ENCODE measurements at regions not wholly inside any gene's neighbourhood (a gene's known extent, or its start where the extent isn't known, plus 50 kb on each side); places are given as distances from the start of the nearest gene placed in this dataset.

GRCh38 chr5:15206133-15206532 is 293.8 kb upstream of the FBXL7 start:
- DNase-seq (ENCODE audit: low read depth, low spot score), result no peak

DNA sequence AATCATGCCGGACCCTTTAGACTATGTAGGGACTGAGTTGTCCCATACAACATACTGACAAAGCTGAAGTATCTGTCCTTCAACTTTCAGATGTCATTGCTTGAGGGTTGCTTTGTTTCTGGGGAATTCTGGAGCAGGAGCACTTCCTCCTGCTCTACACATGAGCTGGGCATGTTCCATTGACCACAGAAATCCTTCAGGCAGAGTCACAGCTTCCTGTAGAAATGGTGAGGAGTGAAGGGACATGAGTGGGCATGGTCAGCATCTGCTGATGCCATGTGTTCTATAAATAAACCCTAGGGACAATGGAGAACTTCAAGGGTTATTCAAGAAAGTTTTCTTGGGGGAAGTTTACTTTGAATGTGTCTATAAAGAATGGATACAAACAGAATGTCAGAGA is 296.6 kb upstream of the FBXL7 start:
- no peak for DNase-seq (ENCODE audit: low read depth, low spot score)

DNA sequence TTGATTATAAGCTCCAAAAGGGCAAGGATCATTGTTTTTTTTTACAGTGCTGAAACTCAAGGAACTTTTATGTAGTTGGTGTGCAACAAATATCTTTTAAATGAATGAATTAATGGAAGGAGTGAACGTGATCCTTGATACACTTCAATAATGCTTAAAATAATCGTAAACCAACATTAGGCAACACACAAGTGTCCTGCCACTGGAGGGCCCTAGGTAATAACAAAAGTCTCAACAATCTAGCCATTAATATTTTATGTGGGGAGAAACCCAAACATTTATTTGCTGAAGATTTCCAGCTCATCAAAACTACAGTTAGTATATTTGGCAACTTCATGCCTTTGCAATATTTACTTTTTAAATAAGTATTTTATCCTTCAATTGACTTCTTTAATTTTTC is 309.0 kb upstream of the FBXL7 start:
- no peak for DNase-seq (ENCODE audit: low read depth, low spot score)

DNA sequence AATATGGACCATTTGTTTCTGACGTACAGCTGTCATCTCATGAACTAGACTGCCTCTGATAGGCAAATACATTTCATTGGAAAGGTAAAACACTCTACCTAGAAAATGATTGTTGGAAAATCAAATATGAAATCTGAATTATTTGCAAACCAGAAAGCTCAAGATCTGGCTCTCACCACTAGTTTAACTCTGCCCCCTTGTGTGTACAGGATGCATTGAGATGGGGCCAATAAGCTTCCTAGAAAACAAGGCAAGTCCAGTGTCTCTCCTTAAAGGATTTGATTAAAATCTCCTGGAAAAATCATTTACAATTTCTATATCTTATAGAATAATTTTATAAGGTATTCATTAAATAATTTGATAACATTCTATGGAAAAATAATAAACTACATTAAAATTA is 311.9 kb upstream of the ANKH start:
- no peak for DNase-seq (ENCODE audit: low read depth, low spot score)

DNA sequence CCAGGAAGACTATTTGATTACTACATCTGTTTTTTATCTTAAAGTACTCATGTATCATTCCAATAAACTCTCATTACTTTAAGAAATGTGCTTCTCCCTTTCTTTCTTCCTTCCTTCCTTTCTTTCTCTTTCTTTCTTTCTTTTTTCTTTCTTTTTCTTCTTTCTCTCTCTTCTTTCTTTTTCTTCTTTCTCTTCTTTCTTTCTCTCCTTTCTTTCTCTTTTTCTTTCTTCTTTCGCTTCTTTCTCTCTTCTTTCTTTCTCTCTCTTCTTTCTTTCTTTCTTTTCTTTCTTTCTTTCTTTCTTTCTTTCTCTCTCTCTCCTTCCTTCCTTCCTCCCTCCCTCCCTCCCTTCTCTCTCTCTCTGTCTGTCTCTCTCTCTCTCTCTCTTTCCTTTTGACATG is 298.6 kb upstream of the ANKH start:
- DNase-seq (ENCODE audit: low read depth, low spot score), result no peak

GRCh38 chr5:15168358-15168757 is 296.8 kb upstream of the ANKH start:
- no peak for DNase-seq (ENCODE audit: low read depth, low spot score)

- no peak for DNase-seq (ENCODE audit: low read depth, low spot score)
These were observed 288.5 kb upstream of the ANKH start for GRCh38 chr5:15160091-15160490.

DNA sequence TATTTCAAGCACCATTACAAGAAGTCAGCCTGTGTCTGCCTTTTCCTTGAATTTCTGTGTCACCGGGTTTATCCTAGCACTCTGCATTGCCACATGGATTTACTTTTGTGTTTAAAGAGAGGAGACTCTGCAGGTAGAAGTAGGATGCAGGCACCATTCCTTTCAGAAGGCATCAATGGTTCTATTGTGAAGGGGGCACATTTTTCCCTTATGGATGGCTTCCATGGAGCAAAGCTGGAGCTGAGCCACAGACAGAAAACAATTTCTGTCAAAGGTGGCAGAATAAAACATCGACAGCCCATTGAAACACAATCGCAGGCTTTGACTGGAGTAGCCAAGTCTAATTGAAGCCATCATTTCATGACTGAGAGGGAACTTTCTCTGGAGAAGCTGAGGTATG is 288.0 kb upstream of the ANKH start:
- DNase-seq (ENCODE audit: low read depth, low spot score), result no peak

DNA sequence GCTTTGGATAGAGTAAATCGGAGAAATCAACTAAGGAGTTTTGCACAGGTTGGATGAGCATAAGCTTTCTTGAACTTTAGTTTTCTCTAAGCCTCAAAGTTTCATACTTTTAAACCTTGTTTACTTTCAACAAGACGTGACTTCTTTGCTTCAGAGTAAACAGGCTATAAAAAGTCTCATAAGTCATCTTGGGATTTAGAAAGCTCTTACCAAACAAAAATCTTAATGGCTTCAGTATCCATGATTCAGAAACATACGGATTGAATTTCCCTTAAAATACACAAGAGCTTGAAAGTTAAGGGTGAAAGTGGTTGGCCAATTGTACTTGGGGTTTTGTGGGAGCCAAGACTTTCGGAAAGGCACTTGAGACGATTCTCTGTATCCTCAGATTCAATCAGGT is 270.9 kb upstream of the ANKH start:
- DNase-seq (ENCODE audit: low read depth, low spot score), result no peak

GRCh38 chr5:15137414-15137813 is 265.8 kb upstream of the ANKH start:
- DNase-seq (ENCODE audit: low read depth, low spot score), result no peak

- DNase-seq (ENCODE audit: low read depth, low spot score), result no peak
These were observed 264.1 kb upstream of the ANKH start for GRCh38 chr5:15135661-15136060.

- DNase-seq (ENCODE audit: low read depth, low spot score), result no peak
These were observed 261.9 kb upstream of the ANKH start for GRCh38 chr5:15133456-15133965.

DNA sequence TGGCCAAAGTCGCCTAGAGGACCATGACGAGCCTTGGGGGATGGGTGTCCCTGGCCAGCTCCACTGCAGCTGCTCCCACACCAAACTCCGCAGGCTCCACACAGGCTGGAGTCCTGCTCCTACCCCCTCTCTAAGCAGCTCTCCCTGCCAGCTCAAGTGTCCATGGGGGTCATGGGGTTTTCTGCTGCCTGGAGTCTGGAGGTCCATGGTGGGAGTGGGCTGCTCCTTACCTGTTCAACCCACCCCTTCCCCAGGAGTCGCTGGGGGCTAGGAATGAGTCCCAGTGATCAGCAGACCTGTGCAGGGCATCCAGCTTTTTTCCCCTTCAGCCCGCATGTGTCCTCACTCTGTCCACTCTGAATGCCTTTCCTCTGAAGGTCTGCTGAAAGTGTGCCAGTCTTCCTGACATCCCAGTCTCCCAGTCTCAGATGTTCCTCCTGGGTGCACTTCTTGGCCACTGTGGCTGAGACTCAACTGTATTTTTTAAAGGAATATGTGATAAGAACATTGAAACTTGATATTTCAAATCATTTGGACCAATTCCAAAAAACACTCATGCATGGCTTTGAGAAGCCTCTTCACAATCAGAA is 261.3 kb upstream of the ANKH start:
- no peak for DNase-seq (ENCODE audit: low read depth, low spot score)

- no peak for DNase-seq (ENCODE audit: low read depth, low spot score)
These were observed 260.3 kb upstream of the ANKH start for GRCh38 chr5:15131909-15132308.

DNA sequence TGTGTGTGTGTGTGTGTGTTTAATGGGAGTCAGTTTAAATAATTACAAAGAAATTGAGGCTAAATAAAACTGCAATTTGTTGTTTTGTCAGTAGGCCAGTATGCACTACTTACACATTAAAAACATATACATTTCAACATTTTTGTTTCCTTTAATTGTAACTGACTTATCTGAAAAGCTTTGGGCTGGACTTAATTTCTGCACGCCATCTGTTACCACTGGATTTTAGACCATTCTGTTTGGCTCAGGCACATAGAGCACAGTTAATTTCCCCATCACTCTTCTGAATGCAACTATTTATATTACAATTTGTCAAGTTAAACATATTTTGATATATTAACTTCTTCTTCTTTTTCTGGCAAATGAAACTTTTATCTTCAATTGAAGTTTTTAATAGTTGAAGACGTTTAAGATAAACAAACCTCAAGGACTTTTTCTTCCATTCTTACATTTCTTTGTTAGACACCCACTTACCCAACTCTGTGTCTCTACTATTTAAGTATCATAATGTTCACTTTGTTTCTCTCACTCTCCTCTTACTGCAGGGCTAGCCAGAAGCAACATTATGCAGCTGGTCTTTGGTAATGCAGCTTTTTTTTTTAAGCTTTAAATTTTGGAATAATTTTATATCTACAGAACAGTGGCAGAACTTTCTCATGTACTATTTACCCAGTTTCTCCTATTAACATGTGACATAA is 253.4 kb upstream of the ANKH start:
- DNase-seq (ENCODE audit: low read depth, low spot score), result no peak

- DNase-seq (ENCODE audit: low read depth, low spot score), result no peak
These were observed 252.9 kb upstream of the ANKH start for GRCh38 chr5:15124461-15124860.

- no peak for DNase-seq (ENCODE audit: low read depth, low spot score)
These were observed 246.1 kb upstream of the ANKH start for GRCh38 chr5:15117688-15118087.

GRCh38 chr5:15116996-15117395 is 245.4 kb upstream of the ANKH start:
- no peak for DNase-seq (ENCODE audit: low read depth, low spot score)

- DNase-seq (ENCODE audit: low read depth, low spot score), result no peak
These were observed 235.1 kb upstream of the ANKH start for GRCh38 chr5:15106530-15107283.

DNA sequence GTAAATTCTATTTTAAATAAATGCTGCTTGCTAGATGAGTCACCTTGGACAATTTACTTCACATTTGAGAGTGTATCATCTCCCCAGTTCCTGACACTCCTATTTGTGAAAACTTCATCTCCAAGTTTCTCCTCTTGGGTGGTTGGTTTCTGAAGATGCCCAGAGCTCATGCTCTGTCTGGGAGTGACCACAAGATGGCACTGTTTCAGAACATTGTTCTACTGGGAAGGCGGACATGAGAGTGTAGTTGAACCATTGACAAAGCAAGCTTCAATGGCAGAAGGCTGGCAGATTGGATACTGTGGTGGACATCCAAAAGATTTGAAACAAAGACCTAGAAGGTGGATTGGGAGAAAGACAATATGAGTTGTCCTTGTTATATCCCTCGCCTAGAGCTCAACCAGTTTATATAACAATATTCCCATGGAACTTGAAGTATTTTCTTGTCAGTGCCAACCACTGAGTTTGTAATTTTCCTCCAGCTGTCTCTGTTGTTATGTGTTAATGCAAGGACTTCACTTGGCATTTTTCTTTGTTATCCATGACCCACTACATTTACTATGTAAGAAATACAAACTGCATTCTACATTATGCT is 234.3 kb upstream of the ANKH start:
- DNase-seq (ENCODE audit: low read depth, low spot score), result peak; percentile 56

- DNase-seq (ENCODE audit: low read depth, low spot score), result no peak
These were observed 232.3 kb upstream of the ANKH start for GRCh38 chr5:15103864-15104263.

- DNase-seq (ENCODE audit: low read depth, low spot score), result no peak
These were observed 231.6 kb upstream of the ANKH start for GRCh38 chr5:15103130-15103529.

All from iPS DF 19.7 (cell line).